ENCODE measurements at regions not wholly inside any gene's neighbourhood (a gene's known extent, or its start where the extent isn't known, plus 50 kb on each side); places are given as distances from the start of the nearest gene placed in this dataset.

GRCh38 chr6:170175644-170176135, 115.2 kb downstream of the DLL1 start:
- TF ChIP-seq POLR2A (IDR thresholded peaks at IDR 0.05) (no peak), CTCF (IDR thresholded peaks at IDR 0.05) (no peak)

Measured in body of pancreas (tissue), 4 donors.